ENCODE measurements at regions not wholly inside any gene's neighbourhood (a gene's known extent, or its start where the extent isn't known, plus 50 kb on each side); places are given as distances from the start of the nearest gene placed in this dataset.
"Not testable (repeated sequence)": the region's sequence is repeated elsewhere in the genome, so short reads cannot be mapped to it uniquely, and the experiment has no call there.

- no peak for DNase-seq
These were observed 610.2 kb downstream of the UBE2NL start for GRCh38 chrX:144494074-144494473.

GRCh38 chrX:144531877-144532276, 648.0 kb downstream of the UBE2NL start:
- no peak for DNase-seq

- no peak for DNase-seq
These were observed 680.7 kb upstream of the SPANXN1 start for GRCh38 chrX:144566592-144566991.

- peak; percentile 18 for DNase-seq
These were observed 660.5 kb upstream of the SPANXN1 start for GRCh38 chrX:144586756-144587155.

GRCh38 chrX:144592036-144592435, 655.3 kb upstream of the SPANXN1 start:
- no peak for DNase-seq

GRCh38 chrX:144601010-144601409, 646.3 kb upstream of the SPANXN1 start:
- no peak for DNase-seq

- no peak for DNase-seq
These were observed 635.2 kb upstream of the SPANXN1 start for GRCh38 chrX:144612076-144612475.

GRCh38 chrX:144616317-144616716, 631.0 kb upstream of the SPANXN1 start:
- no peak for DNase-seq

GRCh38 chrX:144627947-144628346, 619.4 kb upstream of the SPANXN1 start:
- DNase-seq = no peak

- DNase-seq = not testable (repeated sequence)
These were observed 612.9 kb upstream of the SPANXN1 start for GRCh38 chrX:144634451-144634850.

- no peak for DNase-seq
These were observed 609.6 kb upstream of the SPANXN1 start for GRCh38 chrX:144637731-144638130.

- DNase-seq = no peak
These were observed 598.5 kb upstream of the SPANXN1 start for GRCh38 chrX:144648788-144649187.

GRCh38 chrX:144681501-144681900, 565.8 kb upstream of the SPANXN1 start:
- DNase-seq = no peak

- no peak for DNase-seq
These were observed 564.1 kb upstream of the SPANXN1 start for GRCh38 chrX:144683247-144683646.

GRCh38 chrX:144709841-144710240, 537.5 kb upstream of the SPANXN1 start:
- no peak for DNase-seq

GRCh38 chrX:144715337-144715736, 532.0 kb upstream of the SPANXN1 start:
- no peak for DNase-seq

- no peak for DNase-seq
These were observed 531.1 kb upstream of the SPANXN1 start for GRCh38 chrX:144716187-144716586.

- DNase-seq = no peak
These were observed 529.6 kb upstream of the SPANXN1 start for GRCh38 chrX:144717682-144718081.

- no peak for DNase-seq
These were observed 525.0 kb upstream of the SPANXN1 start for GRCh38 chrX:144722307-144722706.

- DNase-seq = no peak
These were observed 516.8 kb upstream of the SPANXN1 start for GRCh38 chrX:144730471-144730870.

- DNase-seq = no peak
These were observed 514.7 kb upstream of the SPANXN1 start for GRCh38 chrX:144732588-144732987.

- DNase-seq = no peak
These were observed 509.1 kb upstream of the SPANXN1 start for GRCh38 chrX:144738246-144738645.

- DNase-seq = no peak
These were observed 478.8 kb upstream of the SPANXN1 start for GRCh38 chrX:144768540-144768939.

GRCh38 chrX:144783528-144783927, 463.8 kb upstream of the SPANXN1 start:
- DNase-seq = not testable (repeated sequence)

GRCh38 chrX:144790148-144790547, 457.2 kb upstream of the SPANXN1 start:
- no peak for DNase-seq

- DNase-seq = no peak
These were observed 456.0 kb upstream of the SPANXN1 start for GRCh38 chrX:144791298-144791697.

Data from right hindlimb (tissue), 1 donor.